OCI-LY1 (cell line): ENCODE measurements at regions not wholly inside any gene's neighbourhood (a gene's known extent, or its start where the extent isn't known, plus 50 kb on each side); places are given as distances from the start of the nearest gene placed in this dataset.

Experiments
- H2AFZ ChIP-seq: fragments of 200-600 bp; sonication (generic), shearing (Covaris generic); 2 replicates; pipeline ENCODE4 v1.6.0; 2014; ENCODE audit warnings: antibody characterized with exemption, mild to moderate bottlenecking, low read length
- H3F3A ChIP-seq: fragments of 200-600 bp; sonication (generic), shearing (Covaris generic); 2 replicates; pipeline ENCODE4 v1.6.0; 2014; ENCODE audit warnings: mild to moderate bottlenecking, antibody characterized with exemption, low read length, moderate library complexity; ENCODE audit not compliant: insufficient read depth
- H3K27ac ChIP-seq: fragments of 200-600 bp; sonication (generic); 2 replicates; pipeline ENCODE4 v1.5.1; 2014; ENCODE audit warnings: low read length, mixed run types, mild to moderate bottlenecking, low read depth; ENCODE audit not compliant: poor library complexity, severe bottlenecking
- H3K27me3 ChIP-seq: fragments of 200-600 bp; sonication (generic); 2 replicates; pipeline ENCODE4 v1.6.0; 2014; ENCODE audit warnings: antibody characterized with exemption, mild to moderate bottlenecking, low read length, moderate library complexity; ENCODE audit not compliant: insufficient read depth
- H3K36me3 ChIP-seq: fragments of 200-600 bp; sonication (generic); 2 replicates; pipeline ENCODE4 v1.6.1; 2014; ENCODE audit warnings: mild to moderate bottlenecking, antibody characterized with exemption, low read length, moderate library complexity, mixed read lengths; ENCODE audit not compliant: insufficient read depth
- H3K4me1 ChIP-seq: fragments of 200-600 bp; sonication (generic); 2 replicates; pipeline ENCODE4 v1.5.1; 2014; ENCODE audit warnings: mild to moderate bottlenecking, low read length, moderate library complexity; ENCODE audit not compliant: insufficient read depth, severe bottlenecking
- H3K4me2 ChIP-seq: fragments of 200-600 bp; sonication (generic), shearing (Covaris generic); 2 replicates; pipeline ENCODE4 v1.6.1; 2014; ENCODE audit warnings: low read length
- H3K4me3 ChIP-seq: fragments of 200-600 bp; sonication (generic); 2 replicates; pipeline ENCODE4 v1.5.1; 2014; ENCODE audit warnings: low read length, low read depth, mild to moderate bottlenecking, mixed read lengths; ENCODE audit not compliant: poor library complexity, severe bottlenecking
- H3K79me2 ChIP-seq: fragments of 200-600 bp; shearing (Covaris generic); 2 replicates; pipeline ENCODE4 v1.6.1; 2016; ENCODE audit warnings: mixed run types, low read length, mixed read lengths; ENCODE audit not compliant: insufficient read depth
- H3K9ac ChIP-seq: fragments of 200-600 bp; sonication (generic), shearing (Covaris generic); 2 replicates; pipeline ENCODE4 v1.6.1; 2014; ENCODE audit warnings: mild to moderate bottlenecking, low read length, mixed read lengths
- H3K9me2 ChIP-seq: fragments of 200-600 bp; sonication (generic), shearing (Covaris generic); 2 replicates; pipeline ENCODE4 v1.6.1; 2014; ENCODE audit warnings: low read depth, mild to moderate bottlenecking, low read length, mixed read lengths
- H3K9me3 ChIP-seq: fragments of 200-600 bp; shearing (Covaris generic); 2 replicates; pipeline ENCODE4 v1.6.1; 2014; ENCODE audit warnings: low read length, mixed read lengths
- H4K20me1 ChIP-seq: fragments of 200-600 bp; sonication (generic), shearing (Covaris generic); 2 replicates; pipeline ENCODE4 v1.6.0; 2016; ENCODE audit warnings: mild to moderate bottlenecking, low read length; ENCODE audit not compliant: insufficient read depth
- CTCF ChIP-seq: fragments of 200-600 bp; sonication (generic), shearing (Covaris generic); IDR thresholded peaks from 2 replicates; pipeline ENCODE4 v1.5.1; 2017; ENCODE audit warnings: mild to moderate bottlenecking, antibody characterized with exemption, low read length, moderate library complexity, mixed read lengths
- EZH2 ChIP-seq: fragments of 200-600 bp; sonication (generic), shearing (Covaris generic); IDR thresholded peaks from 2 replicates; pipeline ENCODE4 v1.8.0; 2017; ENCODE audit warnings: borderline replicate concordance, mixed run types, mild to moderate bottlenecking, antibody characterized with exemption, low read length, moderate library complexity, mixed read lengths

GRCh38 chr2:12243381-12243780 is 473.4 kb upstream of the TRIB2 start:
- H3F3A ChIP-seq, result no peaks in the 10 kb centered on the region
- H3K4me2 ChIP-seq, result no peak overlapping the region
- H3K9me2 ChIP-seq, result no peaks in the 10 kb centered on the region
- H3K9me3 ChIP-seq, result no peaks in the 10 kb centered on the region
- H2AFZ ChIP-seq, result no peak overlapping the region
- no peaks in the 10 kb centered on the region for H4K20me1 ChIP-seq
- no peaks in the 10 kb centered on the region for H3K79me2 ChIP-seq
- H3K4me3 ChIP-seq, result no peak overlapping the region
- TF ChIP-seq EZH2 (no peak), CTCF (no peak)
- H3K27ac ChIP-seq, result no peak overlapping the region
- H3K4me1 ChIP-seq, result no peaks in the 10 kb centered on the region
- H3K9ac ChIP-seq, result no peak overlapping the region
- no peaks in the 10 kb centered on the region for H3K36me3 ChIP-seq
- H3K27me3 ChIP-seq, result no peaks in the 10 kb centered on the region

- no peak overlapping the region for H3K27ac ChIP-seq
- H4K20me1 ChIP-seq, result no peaks in the 10 kb centered on the region
- no peak overlapping the region for H3K4me3 ChIP-seq
- H3K9ac ChIP-seq, result no peak overlapping the region
- no peak overlapping the region for H3K4me2 ChIP-seq
- H3K9me3 ChIP-seq, result no peaks in the 10 kb centered on the region
- H3K4me1 ChIP-seq, result no peaks in the 10 kb centered on the region
- no peaks in the 10 kb centered on the region for H3K9me2 ChIP-seq
- no peaks in the 10 kb centered on the region for H3F3A ChIP-seq
- H3K36me3 ChIP-seq, result no peaks in the 10 kb centered on the region
- TF ChIP-seq CTCF (no peak), EZH2 (no peak)
- H3K27me3 ChIP-seq, result no peaks in the 10 kb centered on the region
- H3K79me2 ChIP-seq, result no peaks in the 10 kb centered on the region
- H2AFZ ChIP-seq, result no peak overlapping the region
These were observed 472.7 kb upstream of the TRIB2 start for GRCh38 chr2:12244070-12244469.

- H2AFZ ChIP-seq, result no peak overlapping the region
- H3K4me2 ChIP-seq, result no peak overlapping the region
- no peaks in the 10 kb centered on the region for H3K36me3 ChIP-seq
- H4K20me1 ChIP-seq, result no peaks in the 10 kb centered on the region
- no peaks in the 10 kb centered on the region for H3K27me3 ChIP-seq
- H3F3A ChIP-seq, result no peaks in the 10 kb centered on the region
- no peaks in the 10 kb centered on the region for H3K4me1 ChIP-seq
- TF ChIP-seq CTCF, result no peak
- no peak for TF ChIP-seq EZH2
- no peak overlapping the region for H3K4me3 ChIP-seq
- no peaks in the 10 kb centered on the region for H3K9me3 ChIP-seq
- H3K9ac ChIP-seq, result no peak overlapping the region
- H3K9me2 ChIP-seq, result no peaks in the 10 kb centered on the region
- H3K27ac ChIP-seq, result no peak overlapping the region
- no peaks in the 10 kb centered on the region for H3K79me2 ChIP-seq
These were observed 465.6 kb upstream of the TRIB2 start for GRCh38 chr2:12251121-12251520.
